ENCODE measurements at regions not wholly inside any gene's neighbourhood (a gene's known extent, or its start where the extent isn't known, plus 50 kb on each side); places are given as distances from the start of the nearest gene placed in this dataset.
A peak's percentile ranks its signal among the peaks of the same experiment; 100 is the strongest.

- WGBS (ENCODE audit: extremely low coverage, insufficient read length, low lambda C conversion rate), result no CpG with 5 or more reads among the region's 2 CpGs
- peak overlapping the region in 1 of 3 experiments; percentile 2; a peak in 1 of 7 replicates for H3K27ac Mint-ChIP-seq
- no peak overlapping the region for H2BK20ac ChIP-seq (ENCODE audit: low read depth, low read length, poor library complexity, severe bottlenecking)
- no peaks in the 10 kb centered on the region for H4K20me1 ChIP-seq (ENCODE audit: control insufficient read depth, insufficient read depth, insufficient read length)
- H4K91ac ChIP-seq (ENCODE audit: insufficient read length, low read depth, low read length), result no peak overlapping the region
- H2BK15ac ChIP-seq (ENCODE audit: low read depth, low read length), result no peak overlapping the region
- no peak overlapping the region for H3K18ac ChIP-seq (ENCODE audit: insufficient read length, low read depth, low read length)
- H3K4me3 Mint-ChIP-seq, result no peak overlapping the region
- H3T11ph ChIP-seq (ENCODE audit: low read length), result no peak overlapping the region
- no peak overlapping the region for H2AFZ ChIP-seq (ENCODE audit: low read length)
- H2AK5ac ChIP-seq (ENCODE audit: insufficient read length, low read length), result no peak overlapping the region
- no peaks in the 10 kb centered on the region for H3K9me3 ChIP-seq (ENCODE audit: control insufficient read depth, low read depth, low read length)
- no peaks in the 10 kb centered on the region for H3K79me1 ChIP-seq (ENCODE audit: insufficient read depth, low read depth, low read length, poor library complexity, severe bottlenecking)
- no peak overlapping the region for H3K56ac ChIP-seq (ENCODE audit: insufficient read length, low read depth, low read length)
- peaks cover 10% of the 10 kb centered on the region in 2 experiments for H3K4me1 Mint-ChIP-seq
- H3K4ac ChIP-seq (ENCODE audit: low read depth, low read length), result no peak overlapping the region
- no peak overlapping the region for H3K14ac ChIP-seq (ENCODE audit: insufficient read depth, low read length)
- no peak overlapping the region for H4K5ac ChIP-seq (ENCODE audit: insufficient read length, low read depth, low read length)
- no peak for DNase-seq
- no peak for TF ChIP-seq CTCF (conservative IDR thresholded peaks at IDR 0.05)
- H3K23ac ChIP-seq (ENCODE audit: insufficient read length, low read depth, low read length), result no peak overlapping the region
- no peak overlapping the region for H2BK120ac ChIP-seq (ENCODE audit: low read depth, low read length, poor library complexity, severe bottlenecking)
- H3K27me3 ChIP-seq (ENCODE audit: insufficient read depth, low read length), result no peaks in the 10 kb centered on the region
- H3K27ac ChIP-seq (ENCODE audit: insufficient read length, low read depth, low read length), result no peak overlapping the region
- no peak overlapping the region for H3K4me2 ChIP-seq (ENCODE audit: insufficient read depth, insufficient read length, low read length)
- peaks cover 5 to 8% of the 10 kb centered on the region in 2 experiments; a peak in 4 of 5 replicates for H3K9me3 Mint-ChIP-seq
- H3K79me2 ChIP-seq (ENCODE audit: insufficient read depth, low read length), result no peaks in the 10 kb centered on the region
- no peaks in the 10 kb centered on the region for H3K27me3 Mint-ChIP-seq (ENCODE audit: low read depth)
- no peak overlapping the region for H2BK12ac ChIP-seq (ENCODE audit: insufficient read length, low read depth, low read length)
- no peaks in the 10 kb centered on the region for H3K23me2 ChIP-seq (ENCODE audit: insufficient read length, low read depth, low read length, poor library complexity, severe bottlenecking)
- H3K36me3 Mint-ChIP-seq (ENCODE audit: insufficient read depth in 1 of 3, low read depth in 3 of 3), result no peaks in the 10 kb centered on the region
- H3K9ac ChIP-seq (ENCODE audit: extremely low read depth, insufficient read length, low read length), result no peak overlapping the region
- H3K4me1 ChIP-seq (ENCODE audit: insufficient read depth, low read length), result peaks cover 4% of the 10 kb centered on the region; the same call in 1 of the 2 replicates
- no peak overlapping the region for H2BK5ac ChIP-seq (ENCODE audit: insufficient read length, low read length)
- H4K8ac ChIP-seq (replicated peaks; ENCODE audit: insufficient read length, low read depth, low read length), result no peak overlapping the region
These were observed 190.3 kb upstream of the ATF7IP start for GRCh38 chr12:14175206-14175605.
